ENCODE measurements at regions not wholly inside any gene's neighbourhood (a gene's known extent, or its start where the extent isn't known, plus 50 kb on each side); places are given as distances from the start of the nearest gene placed in this dataset.
A peak's percentile ranks its signal among the peaks of the same experiment; 100 is the strongest.
"Not testable (repeated sequence)": the region's sequence is repeated elsewhere in the genome, so short reads cannot be mapped to it uniquely, and the experiment has no call there.

DNA sequence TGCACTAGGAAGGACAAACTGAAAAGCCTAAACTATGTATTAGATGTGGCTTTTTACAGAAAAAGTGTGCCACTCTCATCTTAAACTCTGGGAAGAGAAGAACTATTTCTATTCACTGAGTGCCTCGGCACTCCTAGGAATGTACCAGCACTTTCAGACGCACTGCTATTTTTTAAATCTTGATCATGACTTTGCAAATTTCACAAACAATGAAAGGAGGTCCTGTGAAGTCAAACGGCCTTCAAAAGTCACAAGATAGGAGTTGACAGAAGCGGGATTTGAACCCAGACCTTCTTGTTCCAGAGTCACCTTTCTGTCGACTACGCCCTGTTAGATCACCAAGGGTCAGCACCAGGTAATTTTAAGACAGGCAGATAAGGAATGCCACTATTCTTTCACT, 365.4 kb downstream of the VRK1 start:
- H3K4me3 ChIP-seq (ENCODE audit: low read depth, low read length), result no peak overlapping the region
- DNase-seq (ENCODE audit: low read depth), result no peak
- TF ChIP-seq MYC (IDR thresholded peaks at IDR 0.05; ENCODE audit: low read depth, low read length) (no peak), POLR2A (IDR thresholded peaks at IDR 0.05; ENCODE audit: extremely low read depth, insufficient read length) (no peak)
- TF ChIP-seq, protein P1, sequence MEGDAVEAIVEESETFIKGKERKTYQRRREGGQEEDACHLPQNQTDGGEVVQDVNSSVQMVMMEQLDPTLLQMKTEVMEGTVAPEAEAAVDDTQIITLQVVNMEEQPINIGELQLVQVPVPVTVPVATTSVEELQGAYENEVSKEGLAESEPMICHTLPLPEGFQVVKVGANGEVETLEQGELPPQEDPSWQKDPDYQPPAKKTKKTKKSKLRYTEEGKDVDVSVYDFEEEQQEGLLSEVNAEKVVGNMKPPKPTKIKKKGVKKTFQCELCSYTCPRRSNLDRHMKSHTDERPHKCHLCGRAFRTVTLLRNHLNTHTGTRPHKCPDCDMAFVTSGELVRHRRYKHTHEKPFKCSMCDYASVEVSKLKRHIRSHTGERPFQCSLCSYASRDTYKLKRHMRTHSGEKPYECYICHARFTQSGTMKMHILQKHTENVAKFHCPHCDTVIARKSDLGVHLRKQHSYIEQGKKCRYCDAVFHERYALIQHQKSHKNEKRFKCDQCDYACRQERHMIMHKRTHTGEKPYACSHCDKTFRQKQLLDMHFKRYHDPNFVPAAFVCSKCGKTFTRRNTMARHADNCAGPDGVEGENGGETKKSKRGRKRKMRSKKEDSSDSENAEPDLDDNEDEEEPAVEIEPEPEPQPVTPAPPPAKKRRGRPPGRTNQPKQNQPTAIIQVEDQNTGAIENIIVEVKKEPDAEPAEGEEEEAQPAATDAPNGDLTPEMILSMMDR (IDR thresholded peaks at IDR 0.05; ENCODE audit: low read depth, low read length), result no peak
- TF ChIP-seq, protein P2, sequence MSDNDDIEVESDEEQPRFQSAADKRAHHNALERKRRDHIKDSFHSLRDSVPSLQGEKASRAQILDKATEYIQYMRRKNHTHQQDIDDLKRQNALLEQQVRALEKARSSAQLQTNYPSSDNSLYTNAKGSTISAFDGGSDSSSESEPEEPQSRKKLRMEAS (IDR thresholded peaks at IDR 0.05; ENCODE audit: low read depth, low read length), result no peak

DNA sequence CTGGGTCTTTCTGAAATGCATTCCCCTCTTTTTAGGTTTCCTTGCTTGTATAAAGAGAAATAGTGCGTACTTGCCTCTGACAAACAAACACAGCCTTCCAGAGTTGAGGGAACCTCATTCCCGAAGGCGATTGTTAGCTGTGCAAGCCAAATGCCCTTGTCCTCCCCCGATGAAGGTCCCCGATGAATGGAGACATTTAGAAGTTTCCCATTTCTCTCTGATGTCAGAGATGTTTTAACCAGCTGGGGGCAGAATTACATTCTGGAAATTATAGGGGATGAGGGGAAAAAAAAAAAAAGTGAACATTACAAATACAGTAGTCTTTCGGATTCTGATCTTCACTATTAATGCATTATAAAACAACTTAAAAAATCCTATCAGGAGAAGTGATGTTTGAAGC, 366.8 kb downstream of the VRK1 start:
- no peak overlapping the region for H3K4me3 ChIP-seq (ENCODE audit: low read depth, low read length)
- TF ChIP-seq, protein P1 (IDR thresholded peaks at IDR 0.05; ENCODE audit: low read depth, low read length), result no peak
- no peak for TF ChIP-seq POLR2A (IDR thresholded peaks at IDR 0.05; ENCODE audit: extremely low read depth, insufficient read length)

DNA sequence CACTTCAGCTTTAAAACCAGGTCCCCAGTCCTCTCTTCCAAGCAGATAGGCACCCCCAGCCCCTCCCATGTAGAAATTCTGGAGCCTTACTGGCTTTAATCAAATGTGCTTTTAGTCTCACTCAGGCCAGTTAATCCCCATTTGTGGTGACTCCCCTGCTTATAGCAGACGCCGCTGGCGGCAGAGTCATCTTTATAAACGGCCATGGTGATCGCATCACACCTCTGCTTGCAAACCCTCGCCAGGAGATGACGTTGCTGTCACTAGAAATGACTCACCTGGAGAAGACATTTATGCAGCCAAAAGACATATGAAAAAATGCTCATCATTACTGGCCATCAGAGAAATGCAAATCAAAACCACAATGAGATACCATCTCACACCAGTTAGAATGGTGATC, 369.3 kb downstream of the VRK1 start:
- TF ChIP-seq, protein P2 (IDR thresholded peaks at IDR 0.05; ENCODE audit: low read depth, low read length), result no peak
- no peak for TF ChIP-seq MYC (IDR thresholded peaks at IDR 0.05; ENCODE audit: low read depth, low read length)
- H3K4me3 ChIP-seq (ENCODE audit: low read depth, low read length), result no peak overlapping the region
- no peak for DNase-seq (ENCODE audit: low read depth)

More for the DNA sequence above, 366.8 kb downstream of the VRK1 start:
- DNase-seq (ENCODE audit: low read depth), result no peak

DNA sequence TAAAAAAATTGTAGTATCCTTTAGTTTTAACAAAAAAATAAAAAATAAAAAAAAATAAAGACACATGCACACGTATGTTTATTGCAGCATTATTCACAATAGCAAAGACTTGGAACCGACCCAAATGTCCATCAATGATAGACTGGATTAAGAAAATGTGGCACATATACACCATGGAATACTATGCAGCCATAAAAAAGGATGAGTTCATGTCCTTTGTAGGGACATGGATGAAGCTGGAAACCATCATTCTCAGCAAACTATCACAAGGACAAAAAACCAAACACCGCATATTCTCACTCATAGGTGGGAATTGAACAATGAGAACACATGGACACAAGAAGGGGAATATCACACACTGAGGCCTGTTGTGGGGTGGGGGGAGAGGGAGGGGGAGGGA, 370.4 kb downstream of the VRK1 start:
- H3K4me3 ChIP-seq (ENCODE audit: low read depth, low read length); DNase-seq (ENCODE audit: low read depth): not testable (repeated sequence)

DNA sequence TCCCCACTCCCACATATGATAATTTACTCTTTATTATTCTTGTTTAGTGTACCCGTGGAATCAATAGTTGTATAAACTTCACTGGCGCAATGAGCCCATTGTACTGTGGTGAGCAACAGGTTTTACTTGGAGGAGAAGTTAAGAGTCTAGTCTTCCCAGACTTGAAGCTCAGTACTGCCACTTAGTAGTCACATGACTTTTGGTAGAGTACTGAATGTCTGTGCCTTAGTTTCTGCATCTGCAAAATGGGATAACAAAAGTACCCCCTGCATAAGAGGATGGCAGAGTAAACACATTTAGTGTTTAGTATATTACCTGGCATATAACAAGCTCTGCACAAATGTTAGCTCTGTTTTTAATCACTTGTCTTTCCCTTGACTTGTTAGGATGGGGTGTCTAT, 375.5 kb downstream of the VRK1 start:
- TF ChIP-seq MYC (IDR thresholded peaks at IDR 0.05; ENCODE audit: low read depth, low read length), result no peak
- TF ChIP-seq, protein P1 (IDR thresholded peaks at IDR 0.05; ENCODE audit: low read depth, low read length), result no peak
- no peak for TF ChIP-seq POLR2A (IDR thresholded peaks at IDR 0.05; ENCODE audit: extremely low read depth, insufficient read length)
- TF ChIP-seq, protein P2 (IDR thresholded peaks at IDR 0.05; ENCODE audit: low read depth, low read length), result no peak
- H3K4me3 ChIP-seq (ENCODE audit: low read depth, low read length), result no peak overlapping the region
- no peak for DNase-seq (ENCODE audit: low read depth)

DNA sequence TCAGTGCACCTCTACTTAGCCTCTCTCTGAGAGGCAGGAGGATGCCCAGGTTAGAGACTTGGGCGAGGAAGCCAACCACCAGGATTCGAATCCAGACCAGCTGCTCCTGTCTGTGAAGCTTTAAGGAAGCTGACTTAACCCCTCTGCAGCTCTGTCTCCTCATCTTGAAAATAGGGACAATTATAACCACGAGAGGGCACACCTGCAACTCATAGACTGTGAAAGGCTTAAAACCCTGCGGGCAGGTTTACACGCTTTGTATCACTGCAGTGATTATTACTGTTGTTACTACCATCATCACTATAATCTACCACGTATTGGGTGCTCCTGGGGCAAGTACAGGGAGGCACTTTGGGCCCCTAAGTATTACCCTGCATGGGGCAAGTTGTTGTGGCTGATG, 379.8 kb downstream of the VRK1 start:
- DNase-seq (ENCODE audit: low read depth), result peak; percentile 44
- TF ChIP-seq, protein P1 (IDR thresholded peaks at IDR 0.05; ENCODE audit: low read depth, low read length), result peak; percentile 16
- TF ChIP-seq POLR2A (IDR thresholded peaks at IDR 0.05; ENCODE audit: extremely low read depth, insufficient read length), result no peak
- no peak overlapping the region for H3K4me3 ChIP-seq (ENCODE audit: low read depth, low read length)

DNA sequence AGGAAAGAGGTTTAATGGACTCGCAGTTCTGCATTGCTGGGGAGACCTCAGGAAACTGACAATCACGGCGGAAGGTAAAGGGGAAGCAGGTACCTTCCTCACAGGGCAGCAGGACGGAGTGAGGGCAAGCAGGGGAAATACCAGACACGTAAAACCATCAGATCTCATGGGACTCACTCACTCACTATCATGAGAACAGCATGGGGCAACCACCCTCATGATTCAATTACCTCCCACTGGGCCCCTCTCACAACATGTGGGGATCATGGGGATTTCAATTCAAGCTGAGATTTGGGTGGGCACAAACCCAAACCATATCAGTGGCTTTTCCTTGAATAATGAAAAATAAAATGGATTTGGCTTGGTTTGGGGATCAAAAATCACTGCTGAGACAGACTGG, 380.5 kb downstream of the VRK1 start:
- TF ChIP-seq, protein P1 (IDR thresholded peaks at IDR 0.05; ENCODE audit: low read depth, low read length), result no peak
- TF ChIP-seq, protein P2 (IDR thresholded peaks at IDR 0.05; ENCODE audit: low read depth, low read length), result no peak
- TF ChIP-seq POLR2A (IDR thresholded peaks at IDR 0.05; ENCODE audit: extremely low read depth, insufficient read length) (no peak), MYC (IDR thresholded peaks at IDR 0.05; ENCODE audit: low read depth, low read length) (no peak)
- no peak for DNase-seq (ENCODE audit: low read depth)
- H3K4me3 ChIP-seq (ENCODE audit: low read depth, low read length), result no peak overlapping the region

Measured in NB4 (cell line).